ES-I3 (cell line): ENCODE measurements at regions not wholly inside any gene's neighbourhood (a gene's known extent, or its start where the extent isn't known, plus 50 kb on each side); places are given as distances from the start of the nearest gene placed in this dataset.
"Not testable (repeated sequence)": the region's sequence is repeated elsewhere in the genome, so short reads cannot be mapped to it uniquely, and the experiment has no call there.

ENCODE experiments used
- H3K36me3 ChIP-seq: 2 replicates; pipeline ENCODE4 v1.6.1; 2013; ENCODE audit warnings: mild to moderate bottlenecking, low read length, control low read depth, moderate library complexity; ENCODE audit not compliant: insufficient read depth
- H3K4me1 ChIP-seq: 2 replicates; pipeline ENCODE4 v1.6.1; 2013; ENCODE audit warnings: mild to moderate bottlenecking, control low read depth, low read length; ENCODE audit not compliant: insufficient read depth
- H3K9ac ChIP-seq: 2 replicates; pipeline ENCODE4 v1.6.1; 2013; ENCODE audit warnings: low read depth, mild to moderate bottlenecking, low read length, moderate library complexity
- H3K9me3 ChIP-seq: 2 replicates; pipeline ENCODE4 v1.6.1; 2013; ENCODE audit warnings: mild to moderate bottlenecking, low read length, moderate library complexity; ENCODE audit not compliant: control insufficient read depth, insufficient read depth

DNA sequence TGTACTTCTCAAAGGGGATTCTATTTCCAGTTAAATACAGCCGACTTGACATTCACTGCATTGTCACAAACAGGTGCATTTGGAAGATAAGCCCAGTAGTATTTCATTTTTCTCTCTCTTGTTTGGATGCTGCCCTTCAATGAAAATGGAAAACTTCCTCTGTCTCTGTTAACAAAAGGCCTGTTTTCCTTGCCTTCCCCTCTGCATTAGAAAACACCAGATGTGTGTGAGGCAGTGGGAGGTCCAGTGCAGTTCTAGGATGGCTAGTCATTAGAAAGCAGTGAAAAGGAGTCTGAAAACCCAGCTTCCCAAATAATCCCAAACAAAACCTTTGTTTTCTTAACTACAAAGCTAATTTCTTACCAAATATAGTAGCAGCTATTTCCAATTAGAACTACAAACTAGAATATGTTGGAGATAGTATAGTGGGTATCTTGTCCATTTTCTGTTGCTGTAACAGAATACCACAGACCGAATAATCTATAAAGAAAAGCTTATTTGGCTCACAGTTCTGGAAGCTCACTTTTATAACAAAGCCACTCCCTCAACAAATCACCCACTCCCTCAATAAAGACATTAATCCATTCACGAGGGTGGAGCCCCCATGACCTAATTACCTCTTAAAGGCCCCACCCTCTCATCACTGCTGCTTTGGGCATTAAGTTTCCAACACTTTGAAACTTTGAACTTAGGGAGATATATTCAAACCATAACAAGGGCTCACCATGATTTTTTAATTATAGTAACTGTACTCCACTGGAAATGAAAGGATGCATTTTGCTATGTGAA lies 452.1 kb upstream of the RPS6KA3 start:
- Histone ChIP-seq H3K36me3 (no peaks in the 10 kb centered on the region), H3K9me3 (no peaks in the 10 kb centered on the region), H3K9ac (no peak overlapping the region), H3K4me1 (peaks cover 15% of the 10 kb centered on the region; the same call in 1 of the 2 replicates)

- H3K4me1 ChIP-seq: peaks cover 15% of the 10 kb centered on the region; the same call in 1 of the 2 replicates
- no peak overlapping the region for H3K9ac ChIP-seq
- H3K9me3 ChIP-seq: no peaks in the 10 kb centered on the region
- H3K36me3 ChIP-seq: no peaks in the 10 kb centered on the region
Measured at GRCh38 chrX:20715176-20715575, 448.5 kb upstream of the RPS6KA3 start.

- no peaks in the 10 kb centered on the region for H3K36me3 ChIP-seq
- no peaks in the 10 kb centered on the region for H3K9me3 ChIP-seq
- peaks cover under 1% of the 10 kb centered on the region; the same call in 1 of the 2 replicates for H3K4me1 ChIP-seq
- H3K9ac ChIP-seq: no peak overlapping the region
Measured at GRCh38 chrX:20712811-20713210, 446.1 kb upstream of the RPS6KA3 start.

DNA sequence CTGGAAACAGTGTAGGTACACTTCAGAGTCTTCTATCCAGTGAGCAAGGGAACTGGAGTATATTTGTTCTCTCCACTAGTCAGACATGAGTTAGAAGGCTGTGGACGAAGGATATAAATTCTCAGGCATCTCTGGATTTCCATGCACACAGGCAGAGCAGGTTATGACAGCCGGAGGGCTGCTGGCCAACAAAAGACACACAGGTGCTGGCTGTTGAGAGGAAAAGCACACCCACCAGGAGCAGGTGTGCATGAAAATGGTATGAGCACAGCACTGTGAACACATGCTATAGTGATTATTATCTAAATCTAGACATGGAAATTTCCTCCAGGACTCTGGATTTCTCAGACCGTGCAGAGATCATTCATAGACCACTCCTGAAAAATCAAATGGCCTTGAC lies 444.7 kb upstream of the RPS6KA3 start:
- Histone ChIP-seq H3K36me3 (no peaks in the 10 kb centered on the region), H3K9me3 (no peaks in the 10 kb centered on the region), H3K4me1 (no peaks in the 10 kb centered on the region), H3K9ac (no peak overlapping the region)

DNA sequence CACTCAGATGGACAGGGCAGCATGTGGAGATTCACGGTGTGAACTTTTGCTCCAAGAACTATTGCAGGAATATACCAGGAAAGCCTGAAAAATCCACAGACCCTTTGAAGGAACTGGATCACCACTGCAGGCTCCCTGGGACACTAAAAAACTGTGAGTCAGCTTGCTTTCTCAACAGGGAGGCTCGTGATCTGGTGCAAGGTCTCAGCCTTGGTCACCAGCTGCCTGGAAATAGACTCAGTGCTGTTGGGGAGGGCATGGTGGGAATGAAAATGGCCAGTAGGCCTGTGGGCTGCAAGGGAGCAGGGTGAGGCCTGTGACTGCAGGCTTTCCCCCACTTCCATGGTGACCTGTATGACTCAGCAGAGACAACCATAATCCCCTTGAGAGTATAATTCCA lies 426.4 kb upstream of the RPS6KA3 start:
- no peaks in the 10 kb centered on the region for H3K36me3 ChIP-seq
- H3K4me1 ChIP-seq: no peaks in the 10 kb centered on the region
- no peak overlapping the region for H3K9ac ChIP-seq
- H3K9me3 ChIP-seq: no peaks in the 10 kb centered on the region

- no peaks in the 10 kb centered on the region for H3K9me3 ChIP-seq
Measured at GRCh38 chrX:20686256-20686655, 419.5 kb upstream of the RPS6KA3 start.

GRCh38 chrX:20685652-20686051 lies 418.9 kb upstream of the RPS6KA3 start:
- no peaks in the 10 kb centered on the region for H3K9me3 ChIP-seq
- H3K9ac ChIP-seq: no peak overlapping the region
- no peaks in the 10 kb centered on the region for H3K4me1 ChIP-seq
- no peaks in the 10 kb centered on the region for H3K36me3 ChIP-seq

More at GRCh38 chrX:20686256-20686655, 419.5 kb upstream of the RPS6KA3 start:
- Histone ChIP-seq H3K36me3 (no peaks in the 10 kb centered on the region), H3K4me1 (no peaks in the 10 kb centered on the region), H3K9ac (no peak overlapping the region)

DNA sequence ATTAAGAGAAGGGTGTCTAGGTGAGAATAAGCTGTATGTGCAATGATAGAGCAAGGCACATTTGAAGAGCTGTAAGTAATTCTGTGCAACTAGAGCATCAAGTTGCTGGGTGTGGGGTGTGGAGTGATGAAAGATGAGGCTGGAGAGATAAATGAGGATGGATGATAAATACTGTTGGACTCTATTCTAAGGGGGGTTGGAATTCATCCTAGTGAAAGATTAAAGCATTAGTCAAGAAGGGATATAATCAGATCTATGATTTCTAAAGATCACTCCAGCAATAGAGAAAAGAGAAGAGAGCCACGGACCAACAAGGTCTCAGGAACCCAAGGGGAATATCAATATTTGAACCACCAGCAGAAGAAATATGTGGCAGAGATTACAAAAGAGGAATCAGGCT lies 415.0 kb upstream of the RPS6KA3 start:
- H3K4me1 ChIP-seq: no peaks in the 10 kb centered on the region
- no peaks in the 10 kb centered on the region for H3K9me3 ChIP-seq
- no peaks in the 10 kb centered on the region for H3K36me3 ChIP-seq
- no peak overlapping the region for H3K9ac ChIP-seq

- H3K9ac ChIP-seq: no peak overlapping the region
- no peaks in the 10 kb centered on the region for H3K36me3 ChIP-seq
- H3K9me3 ChIP-seq: no peaks in the 10 kb centered on the region
- H3K4me1 ChIP-seq: no peaks in the 10 kb centered on the region
Measured at GRCh38 chrX:20680998-20681397, 414.3 kb upstream of the RPS6KA3 start.

DNA sequence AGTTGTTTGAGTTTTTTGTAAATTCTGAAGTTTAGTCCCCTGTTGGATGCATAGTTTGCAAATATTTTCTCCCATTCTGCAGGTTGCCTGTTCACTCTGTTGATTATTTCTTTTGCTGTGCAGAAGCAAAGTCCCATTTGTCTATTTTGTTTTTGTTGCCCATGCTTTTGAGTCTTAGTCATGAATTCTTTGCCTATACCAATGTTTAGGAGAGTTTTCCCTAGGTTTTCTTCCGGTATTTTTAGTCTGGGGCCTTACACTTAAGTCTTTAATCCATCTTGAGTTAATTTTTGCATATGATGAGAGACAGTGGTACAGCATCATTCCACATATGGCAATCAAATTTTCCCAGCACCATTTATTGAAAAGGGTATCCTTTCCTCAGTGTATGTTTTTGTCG lies 405.8 kb upstream of the RPS6KA3 start:
- Histone ChIP-seq H3K9ac (no peak overlapping the region), H3K36me3 (no peaks in the 10 kb centered on the region), H3K9me3 (no peaks in the 10 kb centered on the region), H3K4me1 (no peaks in the 10 kb centered on the region)

DNA sequence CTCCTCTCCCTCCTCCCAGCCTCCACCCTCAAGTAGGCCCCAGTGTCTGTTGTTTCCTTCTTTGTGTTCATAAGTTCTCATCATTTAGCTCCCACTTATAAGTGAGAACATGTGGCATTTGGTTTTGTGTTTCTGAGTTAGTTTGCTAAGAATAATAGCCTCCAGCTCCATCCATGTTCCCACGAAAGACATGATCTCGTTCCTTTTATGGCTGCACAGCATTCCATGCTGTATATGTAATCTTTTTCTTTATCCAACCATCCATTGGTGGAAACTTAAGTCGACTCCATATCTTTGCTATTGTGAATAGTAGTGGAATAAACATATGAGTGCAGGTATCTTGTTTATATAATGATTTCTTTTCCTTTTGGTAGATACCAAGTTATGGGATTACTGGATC lies 405.0 kb upstream of the RPS6KA3 start:
- H3K36me3 ChIP-seq, H3K9me3 ChIP-seq, H3K4me1 ChIP-seq, H3K9ac ChIP-seq: not testable (repeated sequence)

- Histone ChIP-seq H3K36me3 (no peaks in the 10 kb centered on the region), H3K9ac (no peak overlapping the region), H3K4me1 (0 out of 2 replicates have a peak, but pooled peaks cover under 1% of the 10 kb centered on the region), H3K9me3 (no peaks in the 10 kb centered on the region)
Measured at GRCh38 chrX:20670611-20671010, 403.9 kb upstream of the RPS6KA3 start.

DNA sequence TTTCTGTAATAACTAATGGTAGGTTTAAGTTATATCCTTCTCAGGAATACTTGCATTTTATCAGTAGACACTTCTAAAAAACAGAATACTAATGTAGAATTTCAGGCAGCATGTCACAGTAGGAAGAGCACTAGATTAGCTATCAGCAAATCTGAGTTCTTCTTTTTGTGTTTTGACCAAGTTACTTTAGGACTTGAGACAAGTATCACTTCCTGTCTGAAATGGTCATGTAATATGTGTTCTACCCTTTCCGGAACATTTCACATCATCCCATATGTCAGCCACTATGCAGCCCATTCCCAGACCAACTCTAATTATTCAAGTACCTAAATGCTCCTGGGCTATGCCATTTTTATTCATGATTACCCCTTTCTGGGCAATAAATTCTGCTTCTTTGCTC lies 401.8 kb upstream of the RPS6KA3 start:
- Histone ChIP-seq H3K9ac (no peak overlapping the region), H3K4me1 (peaks cover 12% of the 10 kb centered on the region; the same call in 1 of the 2 replicates), H3K36me3 (no peaks in the 10 kb centered on the region), H3K9me3 (no peaks in the 10 kb centered on the region)

DNA sequence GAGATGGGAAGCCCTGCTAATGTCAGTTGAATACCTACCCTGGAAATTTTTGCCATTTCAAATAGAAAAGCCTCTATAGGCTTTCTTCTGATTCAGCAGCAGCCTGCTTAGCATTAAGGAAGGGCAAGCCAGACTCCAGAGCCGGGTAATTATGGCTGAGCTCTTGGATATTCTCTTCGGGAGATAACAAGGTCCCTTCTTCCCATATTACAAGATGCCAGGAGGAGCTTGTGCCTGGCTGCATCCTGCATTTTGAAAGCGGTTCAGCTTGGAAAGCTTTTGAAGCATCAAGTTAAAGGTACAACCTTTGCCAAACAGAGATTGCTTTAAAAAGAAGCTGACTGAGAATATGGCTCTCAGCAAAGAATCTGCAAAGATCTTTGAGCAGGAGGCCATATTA lies 399.6 kb upstream of the RPS6KA3 start:
- H3K9ac ChIP-seq: no peak overlapping the region
- H3K36me3 ChIP-seq: no peaks in the 10 kb centered on the region
- H3K9me3 ChIP-seq: no peaks in the 10 kb centered on the region
- H3K4me1 ChIP-seq: peaks cover 22% of the 10 kb centered on the region

DNA sequence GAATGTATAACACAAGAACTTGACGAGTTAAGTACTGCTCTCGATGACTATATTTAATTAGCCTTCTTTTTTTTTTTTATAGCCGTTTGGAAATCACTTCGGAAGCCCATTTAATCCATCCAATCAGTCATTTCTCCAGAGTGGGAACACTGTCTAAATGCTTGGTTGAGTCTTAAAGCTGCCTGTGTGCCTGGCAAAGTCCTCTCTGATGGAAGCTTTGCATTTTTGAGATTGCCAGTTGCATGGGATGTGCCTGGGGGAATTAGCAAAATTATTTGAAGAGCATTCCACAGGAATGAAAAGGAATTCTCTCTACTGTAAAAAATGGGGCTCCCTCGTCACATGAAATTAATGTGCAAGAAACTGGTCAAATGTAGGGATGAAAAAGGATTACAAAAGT lies 398.8 kb upstream of the RPS6KA3 start:
- H3K9me3 ChIP-seq: no peaks in the 10 kb centered on the region
- H3K9ac ChIP-seq: no peak overlapping the region
- H3K36me3 ChIP-seq: no peaks in the 10 kb centered on the region

More for the DNA sequence above, 398.8 kb upstream of the RPS6KA3 start:
- peaks cover 22% of the 10 kb centered on the region for H3K4me1 ChIP-seq
